Thoracic aorta (tissue), 2 donors: ENCODE measurements at regions not wholly inside any gene's neighbourhood (a gene's known extent, or its start where the extent isn't known, plus 50 kb on each side); places are given as distances from the start of the nearest gene placed in this dataset.

Experiments used
- ATAC-seq: fragments of 150-250 bp; one replicate; pipeline ENCODE4 v1.8.0; 2017; ENCODE audit warnings: low read depth; ENCODE audit not compliant: insufficient number of reproducible peaks, low FRiP score
- DNase-seq: peaks from one replicate; pipeline ENCODE4 v3.0.0-alpha.2; 2020; ENCODE audit warnings: low spot score
- H3K27ac ChIP-seq, 2 donors: fragments of 200-600 bp; sonication (generic); 1 replicate in 1 of 2; 2 replicates in 1 of 2; pipeline ENCODE4 v1.5.1; 2016; ENCODE audit warnings: mild to moderate bottlenecking in 2 of 2, moderate library complexity in 2 of 2
- H3K27me3 ChIP-seq: fragments of 200-600 bp; sonication (generic); replicated peaks from 2 replicates; pipeline ENCODE4 v1.6.0; 2016; ENCODE audit warnings: mild to moderate bottlenecking; ENCODE audit not compliant: insufficient read depth
- H3K36me3 ChIP-seq: fragments of 200-600 bp; sonication (generic); one replicate; pipeline ENCODE4 v1.5.1; 2016
- H3K4me1 ChIP-seq, 2 donors: fragments of 200-600 bp; sonication (generic); 1 replicate in 1 of 2; 2 replicates in 1 of 2; pipeline versions ENCODE4 v1.5.1 to v1.6.0; 2016; ENCODE audit warnings: low read depth in 2 of 2, mild to moderate bottlenecking in 1 of 2; ENCODE audit not compliant: control insufficient read depth in 1 of 2
- H3K4me3 ChIP-seq: fragments of 200-600 bp; sonication (generic); 2 replicates; pipeline ENCODE4 v1.5.1; 2016; ENCODE audit warnings: mild to moderate bottlenecking
- H3K9me3 ChIP-seq: fragments of 200-600 bp; sonication (generic); 2 replicates; pipeline ENCODE4 v1.5.1; 2016
- CTCF ChIP-seq: fragments of 200-600 bp; sonication (generic); IDR thresholded peaks from one replicate; pipeline ENCODE4 v1.5.1; 2019; ENCODE audit warnings: antibody characterized with exemption

- no peak overlapping the region for H3K27ac ChIP-seq
- ATAC-seq (no peak), DNase-seq (no peak)
- H3K9me3 ChIP-seq = no peaks in the 10 kb centered on the region
- no peaks in the 10 kb centered on the region for H3K36me3 ChIP-seq
- H3K4me1 ChIP-seq = no peaks in the 10 kb centered on the region
- no peak overlapping the region for H3K4me3 ChIP-seq
- no peak for TF ChIP-seq CTCF
- no peaks in the 10 kb centered on the region for H3K27me3 ChIP-seq
Observed at GRCh38 chr6:105726902-105727655, 324.2 kb upstream of the PREP start.

GRCh38 chr6:105714846-105715245 is 312.0 kb upstream of the PREP start:
- ATAC-seq = no peak
- TF ChIP-seq CTCF = no peak
- Histone ChIP-seq H3K27ac (no peak overlapping the region), H3K4me3 (no peak overlapping the region), H3K36me3 (no peaks in the 10 kb centered on the region), H3K9me3 (peaks cover 11% of the 10 kb centered on the region), H3K4me1 (no peaks in the 10 kb centered on the region), H3K27me3 (no peaks in the 10 kb centered on the region)
- no peak for DNase-seq

GRCh38 chr6:105713474-105714118 is 310.7 kb upstream of the PREP start:
- H3K4me1 ChIP-seq = no peaks in the 10 kb centered on the region
- no peak overlapping the region for H3K4me3 ChIP-seq
- ATAC-seq (no peak), DNase-seq (no peak)
- peaks cover 11% of the 10 kb centered on the region for H3K9me3 ChIP-seq
- no peaks in the 10 kb centered on the region for H3K27me3 ChIP-seq
- no peak overlapping the region for H3K27ac ChIP-seq
- TF ChIP-seq CTCF = no peak
- H3K36me3 ChIP-seq = no peaks in the 10 kb centered on the region

DNA sequence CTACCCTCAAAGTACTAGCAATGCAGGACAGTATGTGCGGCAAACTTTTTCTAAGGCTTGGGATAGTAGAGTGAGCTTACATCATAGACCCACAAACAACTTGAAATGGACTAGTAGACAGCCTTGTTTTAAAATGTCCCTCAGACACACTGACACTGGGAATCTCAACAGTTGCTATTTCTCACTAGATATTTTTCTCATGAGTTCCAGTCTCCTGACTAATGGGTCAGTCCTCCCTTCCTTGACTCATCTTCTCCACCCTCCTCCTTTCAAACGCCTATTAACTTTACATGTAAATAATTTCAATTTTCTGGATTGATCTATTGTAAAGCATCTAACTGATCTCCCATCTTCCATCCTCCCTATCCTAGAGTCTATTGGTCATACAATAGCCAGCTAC is 308.3 kb upstream of the PREP start:
- no peak overlapping the region for H3K4me3 ChIP-seq
- ATAC-seq (no peak), DNase-seq (no peak)
- no peaks in the 10 kb centered on the region for H3K36me3 ChIP-seq
- H3K27ac ChIP-seq = no peak overlapping the region
- H3K27me3 ChIP-seq = no peaks in the 10 kb centered on the region
- no peaks in the 10 kb centered on the region for H3K4me1 ChIP-seq
- H3K9me3 ChIP-seq = peaks cover 11% of the 10 kb centered on the region
- no peak for TF ChIP-seq CTCF

DNA sequence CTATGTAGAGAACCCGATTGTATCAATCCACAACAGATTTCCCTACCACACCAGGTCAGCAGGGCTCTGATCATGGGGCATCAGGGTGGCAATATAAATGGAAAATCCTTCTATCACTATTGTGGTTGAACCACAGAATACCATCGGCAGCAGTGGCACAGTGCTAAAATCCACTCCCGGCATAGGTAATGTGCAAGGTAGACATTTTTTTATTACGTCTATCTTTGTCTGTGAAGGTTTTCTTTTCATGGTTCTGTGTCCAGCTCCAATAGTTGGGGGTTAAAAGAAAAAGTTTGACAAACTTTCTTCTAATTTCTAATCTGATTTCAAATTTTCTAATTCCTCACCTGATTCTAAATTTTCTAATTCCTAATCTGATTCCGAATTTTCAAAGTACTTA is 302.7 kb upstream of the PREP start:
- no peaks in the 10 kb centered on the region for H3K36me3 ChIP-seq
- no peak overlapping the region for H3K27ac ChIP-seq
- H3K9me3 ChIP-seq = no peaks in the 10 kb centered on the region
- no peak overlapping the region for H3K4me3 ChIP-seq
- no peak for TF ChIP-seq CTCF
- ATAC-seq (no peak), DNase-seq (no peak)
- no peaks in the 10 kb centered on the region for H3K27me3 ChIP-seq
- H3K4me1 ChIP-seq = no peaks in the 10 kb centered on the region
